Testis (tissue), 2 donors: ENCODE measurements at regions not wholly inside any gene's neighbourhood (a gene's known extent, or its start where the extent isn't known, plus 50 kb on each side); places are given as distances from the start of the nearest gene placed in this dataset.

Source experiments
- DNase-seq: peaks from one replicate; pipeline ENCODE4 v3.0.0-alpha.2; 2019
- H3K27ac ChIP-seq, 2 donors: fragments of 200-600 bp; sonication (generic); one replicate each; pipeline ENCODE4 v1.5.1; 2019
- H3K27me3 ChIP-seq: fragments of 200-600 bp; sonication (generic); one replicate; pipeline ENCODE4 v1.5.1; 2019
- H3K36me3 ChIP-seq: fragments of 200-600 bp; sonication (generic); one replicate; pipeline ENCODE4 v1.5.1; 2017; ENCODE audit warnings: low read depth; ENCODE audit errors: missing control alignments
- H3K4me1 ChIP-seq: fragments of 200-600 bp; sonication (generic); one replicate; pipeline ENCODE4 v1.5.1; 2019
- H3K4me3 ChIP-seq, 2 donors: fragments of 200-600 bp; sonication (generic); one replicate each; pipeline ENCODE4 v1.5.1; 2017 to 2019
- H3K9me3 ChIP-seq: fragments of 200-600 bp; sonication (generic); one replicate; pipeline ENCODE4 v1.5.1; 2017
- POLR2A ChIP-seq: fragments of 450-650 bp; IDR thresholded peaks from one replicate; pipeline ENCODE4 v1.6.1; 2017; ENCODE audit warnings: antibody characterized with exemption, mild to moderate bottlenecking, moderate library complexity
- WGBS, 2 donors: methylation state at CpG; one replicate each; pipeline ENCODE4 v1.1.5; 2018; 5-methylcytosine and 5-hydroxymethylcytosine counted together
- intact Hi-C: fragments of 100-400 bp; cut with DNase I; formaldehyde crosslinking; loops from one replicate; pipeline ENCODE4 v1.15.1; 2023; ENCODE audit warnings: low total_unique reads
- TF ChIP-seq, protein P1 (sequence below), 3 experiments: fragments of 450-650 bp in 2 of 3; fragments of 200-600 bp in 1 of 3; sonication (generic) in 1 of 3; IDR thresholded peaks; one replicate each; pipeline ENCODE4 v1.5.1; 2016 to 2019; ENCODE audit warnings: antibody characterized with exemption in 3 of 3, mild to moderate bottlenecking in 2 of 3, moderate library complexity in 1 of 3

DNA sequence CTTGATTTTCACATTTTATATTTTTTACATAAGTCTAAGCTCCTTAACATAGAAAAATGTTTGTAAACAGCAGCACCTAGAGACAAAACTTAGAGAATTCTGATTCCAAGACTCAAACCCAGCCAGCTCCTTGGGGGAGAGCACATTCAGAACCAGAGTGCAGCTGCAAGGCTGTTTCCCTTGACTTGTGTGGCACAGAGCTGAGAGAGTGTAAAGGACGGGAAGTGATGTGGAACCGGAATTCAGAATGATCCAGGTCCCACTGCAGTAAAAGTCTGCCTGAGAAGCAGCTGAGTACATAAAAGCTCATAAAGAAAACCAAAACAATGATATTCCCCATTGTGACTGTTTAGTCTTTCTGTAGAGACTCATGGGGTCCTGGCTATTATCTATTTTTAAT lies 713.8 kb downstream of the RAB28 start:
- no peak for TF ChIP-seq POLR2A
- TF ChIP-seq, protein P1, sequence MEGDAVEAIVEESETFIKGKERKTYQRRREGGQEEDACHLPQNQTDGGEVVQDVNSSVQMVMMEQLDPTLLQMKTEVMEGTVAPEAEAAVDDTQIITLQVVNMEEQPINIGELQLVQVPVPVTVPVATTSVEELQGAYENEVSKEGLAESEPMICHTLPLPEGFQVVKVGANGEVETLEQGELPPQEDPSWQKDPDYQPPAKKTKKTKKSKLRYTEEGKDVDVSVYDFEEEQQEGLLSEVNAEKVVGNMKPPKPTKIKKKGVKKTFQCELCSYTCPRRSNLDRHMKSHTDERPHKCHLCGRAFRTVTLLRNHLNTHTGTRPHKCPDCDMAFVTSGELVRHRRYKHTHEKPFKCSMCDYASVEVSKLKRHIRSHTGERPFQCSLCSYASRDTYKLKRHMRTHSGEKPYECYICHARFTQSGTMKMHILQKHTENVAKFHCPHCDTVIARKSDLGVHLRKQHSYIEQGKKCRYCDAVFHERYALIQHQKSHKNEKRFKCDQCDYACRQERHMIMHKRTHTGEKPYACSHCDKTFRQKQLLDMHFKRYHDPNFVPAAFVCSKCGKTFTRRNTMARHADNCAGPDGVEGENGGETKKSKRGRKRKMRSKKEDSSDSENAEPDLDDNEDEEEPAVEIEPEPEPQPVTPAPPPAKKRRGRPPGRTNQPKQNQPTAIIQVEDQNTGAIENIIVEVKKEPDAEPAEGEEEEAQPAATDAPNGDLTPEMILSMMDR (IDR thresholded peaks at IDR 0.05): no peak
- 38% methylated on average over 2 of the region's 2 CpGs for WGBS, 2 donors
- Histone ChIP-seq H3K9me3 (no peaks in the 10 kb centered on the region), H3K27me3 (no peaks in the 10 kb centered on the region), H3K4me1 (no peaks in the 10 kb centered on the region), H3K4me3 (no peak overlapping the region), H3K27ac (no peak overlapping the region), H3K36me3 (no peaks in the 10 kb centered on the region)
- intact Hi-C loops: no loop called here
- no peak for DNase-seq

DNA sequence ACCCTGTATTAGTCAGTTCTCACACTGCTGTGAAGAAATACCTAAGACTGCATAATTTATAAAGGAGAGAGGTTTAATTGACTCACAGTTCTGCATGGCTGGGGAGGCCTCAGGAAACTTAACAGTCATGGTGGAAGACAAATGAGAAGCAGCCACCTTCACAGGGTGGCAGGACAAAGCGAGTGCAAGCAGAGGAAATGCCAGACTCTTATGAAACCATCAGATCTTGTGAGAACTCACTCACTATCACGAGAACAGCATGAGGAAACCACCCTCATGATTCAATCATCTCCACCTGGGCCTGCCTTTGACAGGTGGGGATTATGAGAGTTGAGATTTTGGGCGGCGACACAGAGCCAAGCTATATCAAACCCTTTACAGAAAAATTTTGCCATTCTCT lies 722.4 kb downstream of the RAB28 start:
- no peak for TF ChIP-seq POLR2A
- TF ChIP-seq, protein P1 (IDR thresholded peaks at IDR 0.05): no peak
- H3K27me3 ChIP-seq: no peaks in the 10 kb centered on the region
- H3K36me3 ChIP-seq: no peaks in the 10 kb centered on the region
- H3K9me3 ChIP-seq: no peaks in the 10 kb centered on the region
- DNase-seq: no peak
- 86% methylated on average over 4 of the region's 4 CpGs for WGBS, 2 donors
- no peak overlapping the region for H3K27ac ChIP-seq
- H3K4me3 ChIP-seq: no peak overlapping the region
- no peaks in the 10 kb centered on the region for H3K4me1 ChIP-seq
- intact Hi-C loops: no loop called here

DNA sequence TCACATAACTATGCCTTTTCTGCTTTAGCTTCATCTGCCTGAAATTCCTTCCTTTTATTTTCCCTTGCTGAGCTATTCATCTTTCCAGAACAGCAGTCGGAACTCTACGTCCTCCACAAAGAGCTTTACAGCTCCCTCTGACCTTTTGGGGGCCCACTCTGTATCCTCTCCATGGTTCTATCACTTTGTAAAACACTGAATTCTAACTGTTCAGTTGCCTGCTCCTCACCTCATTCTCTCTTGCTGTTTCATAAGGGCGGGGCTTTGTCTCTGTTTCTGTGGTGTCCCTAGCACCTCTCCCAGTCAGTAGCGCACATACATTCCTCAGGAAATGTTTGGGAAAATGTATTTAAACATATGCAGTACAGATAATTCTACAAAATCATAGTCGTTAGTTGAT lies 737.0 kb downstream of the RAB28 start:
- H3K36me3 ChIP-seq: no peaks in the 10 kb centered on the region
- no peaks in the 10 kb centered on the region for H3K4me1 ChIP-seq
- DNase-seq: no peak
- intact Hi-C loops: no loop called here
- 58 to 61% methylated on average over 5 of the region's 5 CpGs for WGBS, 2 donors
- H3K4me3 ChIP-seq: no peak overlapping the region
- H3K9me3 ChIP-seq: no peaks in the 10 kb centered on the region
- no peak overlapping the region for H3K27ac ChIP-seq
- no peak for TF ChIP-seq POLR2A
- TF ChIP-seq, protein P1 (IDR thresholded peaks at IDR 0.05): no peak
- no peaks in the 10 kb centered on the region for H3K27me3 ChIP-seq

DNA sequence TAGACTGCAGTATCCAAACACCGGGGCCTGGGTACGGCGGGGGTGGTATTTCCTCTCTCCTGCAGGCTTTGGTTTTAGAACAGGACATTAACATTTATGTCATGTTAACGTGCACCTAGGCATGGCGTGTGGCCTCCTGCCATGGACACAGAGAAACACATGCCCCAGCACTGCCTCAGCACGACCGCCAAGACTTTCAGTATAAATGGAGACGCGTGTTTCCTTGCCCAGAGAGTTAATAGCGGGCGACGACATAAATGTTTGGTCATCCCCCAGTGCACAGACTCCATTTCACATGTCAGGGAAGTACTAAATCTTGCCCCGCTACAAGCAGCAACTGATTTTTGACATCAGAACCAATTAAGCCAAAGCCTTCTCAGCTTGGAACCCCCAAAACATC lies 737.9 kb downstream of the RAB28 start:
- no peak for TF ChIP-seq POLR2A
- TF ChIP-seq, protein P1 (IDR thresholded peaks at IDR 0.05): no peak
- intact Hi-C loops: no loop called here
- WGBS, 2 donors: 81 to 91% methylated on average over 12 to 13 of the region's 13 CpGs
- no peaks in the 10 kb centered on the region for H3K9me3 ChIP-seq
- no peak for DNase-seq
- H3K4me3 ChIP-seq: no peak overlapping the region
- no peak overlapping the region for H3K27ac ChIP-seq
- H3K27me3 ChIP-seq: no peaks in the 10 kb centered on the region
- H3K4me1 ChIP-seq: no peaks in the 10 kb centered on the region
- H3K36me3 ChIP-seq: no peaks in the 10 kb centered on the region

DNA sequence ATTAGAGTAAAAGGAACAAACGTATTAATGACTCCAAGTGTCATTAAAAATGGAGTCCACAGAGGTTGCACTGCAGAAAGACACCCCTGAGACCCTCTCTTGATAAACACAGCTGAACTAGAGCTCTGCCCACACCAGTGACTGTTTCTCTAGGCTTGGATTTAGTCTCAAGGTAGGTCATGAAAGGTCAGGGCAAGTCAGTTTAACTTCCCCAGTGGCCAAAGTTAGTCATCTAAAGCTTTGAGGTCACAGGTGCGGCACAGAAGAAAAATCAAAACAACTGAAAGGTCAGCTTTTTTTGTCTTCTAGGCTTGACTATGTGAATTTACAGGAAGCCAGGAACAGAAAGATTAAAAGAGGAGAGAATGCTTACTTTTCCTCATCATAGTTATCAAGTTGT lies 749.6 kb downstream of the RAB28 start:
- Histone ChIP-seq H3K9me3 (no peaks in the 10 kb centered on the region), H3K27me3 (no peaks in the 10 kb centered on the region), H3K4me3 (no peak overlapping the region), H3K36me3 (no peaks in the 10 kb centered on the region), H3K4me1 (no peaks in the 10 kb centered on the region), H3K27ac (no peak overlapping the region)
- intact Hi-C loops: no loop called here
- no peak for DNase-seq
- TF ChIP-seq, protein P1 (IDR thresholded peaks at IDR 0.05): no peak
- TF ChIP-seq POLR2A: no peak
- 66 to 67% methylated on average over 2 of the region's 2 CpGs for WGBS, 2 donors
